Gastroesophageal sphincter (tissue), 4 donors: ENCODE measurements at regions not wholly inside any gene's neighbourhood (a gene's known extent, or its start where the extent isn't known, plus 50 kb on each side); places are given as distances from the start of the nearest gene placed in this dataset.

Experiments
- ATAC-seq: fragments of 150-250 bp; one replicate; pipeline ENCODE4 v1.9.1; 2016; ENCODE audit warnings: mild to moderate bottlenecking, moderate library complexity
- H3K27ac ChIP-seq, 4 donors: fragments of 200-600 bp; sonication (generic) in 3 of 4; 1 replicate in 3 of 4; 2 replicates in 1 of 4; pipeline ENCODE4 v1.5.1; 2016 to 2019
- H3K27me3 ChIP-seq: fragments of 200-600 bp; sonication (generic); one replicate; pipeline ENCODE4 v1.5.1; 2019
- H3K36me3 ChIP-seq, 2 donors: fragments of 200-600 bp; sonication (generic); one replicate each; pipeline ENCODE4 v1.5.1; 2019; ENCODE audit warnings: control low read depth in 1 of 2
- H3K4me1 ChIP-seq, 3 donors: fragments of 200-600 bp; sonication (generic); 1 replicate in 2 of 3; 2 replicates in 1 of 3; pipeline ENCODE4 v1.5.1; 2016 to 2019; ENCODE audit warnings: control low read depth in 2 of 3
- H3K4me3 ChIP-seq, 2 donors: fragments of 200-600 bp; sonication (generic); one replicate each; pipeline ENCODE4 v1.5.1; 2019; ENCODE audit warnings: mild to moderate bottlenecking in 1 of 2, moderate library complexity in 1 of 2
- H3K9me3 ChIP-seq, 3 donors: fragments of 200-600 bp; sonication (generic); one replicate each; pipeline ENCODE4 v1.5.1; 2017 to 2019; ENCODE audit warnings: control low read depth in 2 of 3
- CTCF ChIP-seq, 4 experiments: fragments of 200-600 bp in 2 of 4; fragments of 450-650 bp in 2 of 4; sonication (generic) in 1 of 4; IDR thresholded peaks; one replicate each; pipeline ENCODE4 v1.5.1; 2017 to 2019; ENCODE audit warnings: antibody characterized with exemption in 4 of 4, mild to moderate bottlenecking in 2 of 4, moderate library complexity in 2 of 4
- EP300 ChIP-seq: sonication (generic); formaldehyde crosslinking; IDR thresholded peaks from one replicate; pipeline ENCODE4 v1.6.1; 2017; ENCODE audit warnings: antibody characterized with exemption, mild to moderate bottlenecking
- POLR2A ChIP-seq, 2 donors: fragments of 450-650 bp; IDR thresholded peaks; one replicate each; pipeline ENCODE4 v1.6.1; 2017; ENCODE audit warnings: antibody characterized with exemption in 2 of 2, mild to moderate bottlenecking in 2 of 2, moderate library complexity in 1 of 2
- POLR2AphosphoS5 ChIP-seq: sonication (generic); formaldehyde crosslinking; IDR thresholded peaks from one replicate; pipeline ENCODE4 v1.6.1; 2017; ENCODE audit warnings: antibody characterized with exemption
- WGBS, 2 donors: methylation state at CpG; one replicate each; pipeline ENCODE4 v1.1.5; 2018; ENCODE audit warnings: low coverage in 1 of 2; 5-methylcytosine and 5-hydroxymethylcytosine counted together

- TF ChIP-seq EP300 (no peak), POLR2A (IDR thresholded peaks at IDR 0.05) (no peak), POLR2AphosphoS5 (no peak), CTCF (IDR thresholded peaks at IDR 0.05) (no peak)
- Histone ChIP-seq H3K36me3 (no peaks in the 10 kb centered on the region), H3K27ac (no peak overlapping the region), H3K27me3 (no peaks in the 10 kb centered on the region), H3K4me3 (no peak overlapping the region), H3K4me1 (peaks cover 0 to 5% (median 3%) of the 10 kb centered on the region in 3 donors), H3K9me3 (no peaks in the 10 kb centered on the region)
- no peak for ATAC-seq
Measured at GRCh38 chr5:110007101-110007500, 317.4 kb downstream of the MAN2A1 start.

DNA sequence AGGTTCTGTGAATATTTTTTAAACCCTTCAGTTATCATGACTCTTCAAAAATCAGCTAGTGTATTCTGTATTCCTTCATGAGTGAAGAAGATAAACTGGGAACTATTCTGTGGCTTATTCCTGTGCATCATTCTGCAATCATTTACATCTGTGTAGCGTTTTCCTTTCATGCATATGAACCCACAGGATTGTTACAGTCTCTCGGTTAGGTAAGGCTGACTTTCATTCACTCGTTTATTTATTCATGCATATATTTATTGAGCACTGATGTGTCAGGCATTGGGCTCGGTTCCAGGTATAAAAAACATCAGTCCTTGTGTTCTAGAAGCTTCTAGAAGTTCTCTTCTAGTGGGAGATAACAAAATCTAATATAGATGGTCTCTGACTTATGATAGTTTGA lies 318.4 kb downstream of the MAN2A1 start:
- no peaks in the 10 kb centered on the region for H3K9me3 ChIP-seq
- ATAC-seq, result no peak
- TF ChIP-seq POLR2AphosphoS5 (no peak), POLR2A (IDR thresholded peaks at IDR 0.05) (no peak), CTCF (IDR thresholded peaks at IDR 0.05) (no peak), EP300 (no peak)
- no peak overlapping the region for H3K4me3 ChIP-seq
- no peak overlapping the region for H3K27ac ChIP-seq
- H3K36me3 ChIP-seq, result no peaks in the 10 kb centered on the region
- H3K4me1 ChIP-seq, result no peaks in the 10 kb centered on the region
- no peaks in the 10 kb centered on the region for H3K27me3 ChIP-seq
- WGBS, 2 donors, result 63 to 67% methylated on average over 2 to 4 of the region's 4 CpGs

DNA sequence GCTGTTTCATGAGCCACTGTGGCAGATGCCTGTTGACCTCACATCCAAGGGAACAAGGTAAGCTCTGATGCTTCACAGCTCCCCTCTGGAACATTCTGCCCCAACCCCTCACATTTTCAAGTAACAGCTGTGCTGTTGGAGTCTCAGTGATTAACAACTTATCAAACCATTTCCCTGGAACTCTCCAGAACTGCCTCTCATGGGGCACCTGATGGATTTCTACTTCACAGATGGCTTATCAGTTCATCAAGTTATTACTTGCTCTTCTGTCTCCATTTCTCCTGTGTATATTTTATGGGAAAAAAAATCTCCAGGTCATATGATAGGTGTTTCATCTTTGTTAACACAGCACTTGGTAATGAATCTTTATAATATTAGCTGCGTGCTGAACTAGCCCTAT lies 322.4 kb downstream of the MAN2A1 start:
- WGBS, 2 donors, result 62 to 91% methylated on average over 1 of the region's 1 CpG
- H3K27me3 ChIP-seq, result no peaks in the 10 kb centered on the region
- H3K27ac ChIP-seq, result no peak overlapping the region
- TF ChIP-seq EP300, result no peak
- no peak overlapping the region for H3K4me3 ChIP-seq
- no peaks in the 10 kb centered on the region for H3K36me3 ChIP-seq
- no peaks in the 10 kb centered on the region for H3K9me3 ChIP-seq
- no peak for ATAC-seq
- no peaks in the 10 kb centered on the region for H3K4me1 ChIP-seq

- no peak overlapping the region for H3K4me3 ChIP-seq
- TF ChIP-seq EP300 (no peak), POLR2AphosphoS5 (no peak), CTCF (IDR thresholded peaks at IDR 0.05) (no peak), POLR2A (IDR thresholded peaks at IDR 0.05) (no peak)
- H3K9me3 ChIP-seq, result no peaks in the 10 kb centered on the region
- no peaks in the 10 kb centered on the region for H3K4me1 ChIP-seq
- no peaks in the 10 kb centered on the region for H3K36me3 ChIP-seq
- H3K27ac ChIP-seq, result no peak overlapping the region
- H3K27me3 ChIP-seq, result no peaks in the 10 kb centered on the region
- ATAC-seq, result no peak
Measured at GRCh38 chr5:110013017-110013416, 323.3 kb downstream of the MAN2A1 start.

DNA sequence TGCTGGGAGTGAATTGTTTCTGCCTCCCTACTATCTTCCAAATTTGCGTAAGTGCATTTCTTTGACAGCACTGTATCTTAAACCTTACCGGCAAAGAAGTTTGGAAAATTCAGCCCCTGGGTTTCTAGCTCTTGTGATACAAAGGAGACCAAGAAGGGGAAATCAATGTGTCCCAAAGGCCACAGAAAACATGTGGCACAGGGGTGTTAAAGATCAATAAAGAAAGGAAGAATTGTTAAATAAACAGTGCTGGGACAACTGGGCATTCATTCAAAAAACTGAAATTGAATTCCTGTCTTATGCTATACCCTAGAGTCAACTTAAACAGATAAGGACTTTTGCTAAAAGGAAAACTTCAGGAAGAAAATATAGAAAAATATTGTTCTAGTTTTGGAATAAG lies 328.1 kb downstream of the MAN2A1 start:
- H3K36me3 ChIP-seq, result no peaks in the 10 kb centered on the region
- 94% methylated on average over 2 of the region's 2 CpGs; no CpG with 5 or more reads in 1 of the 2 donors for WGBS, 2 donors
- H3K9me3 ChIP-seq, result no peaks in the 10 kb centered on the region
- H3K27me3 ChIP-seq, result no peaks in the 10 kb centered on the region
- no peak overlapping the region for H3K27ac ChIP-seq
- ATAC-seq, result no peak
- no peak overlapping the region for H3K4me3 ChIP-seq
- no peaks in the 10 kb centered on the region for H3K4me1 ChIP-seq
- TF ChIP-seq POLR2A (IDR thresholded peaks at IDR 0.05) (no peak), CTCF (IDR thresholded peaks at IDR 0.05) (no peak), POLR2AphosphoS5 (no peak), EP300 (no peak)

DNA sequence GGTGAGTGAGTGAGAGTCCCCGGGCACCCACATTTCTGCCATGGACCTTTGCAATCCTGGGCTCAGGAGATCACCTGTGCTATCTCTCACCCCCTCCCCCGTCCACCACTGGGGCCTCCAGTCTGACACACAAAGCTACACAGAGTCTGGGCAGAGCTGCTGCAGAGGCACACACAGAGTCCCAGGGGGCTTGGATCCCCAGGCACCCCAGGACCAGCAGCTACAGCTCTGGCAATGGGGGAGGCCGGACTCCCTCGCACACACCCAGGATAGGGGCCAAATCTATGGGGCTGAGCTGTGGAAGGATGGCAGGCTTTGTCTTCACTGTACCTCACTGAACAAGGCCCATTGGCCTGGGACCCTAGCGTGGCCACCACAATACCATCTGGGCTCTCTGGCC lies 328.8 kb downstream of the MAN2A1 start:
- TF ChIP-seq EP300 (no peak), POLR2A (IDR thresholded peaks at IDR 0.05) (no peak), POLR2AphosphoS5 (no peak), CTCF (IDR thresholded peaks at IDR 0.05) (no peak)
- no peak overlapping the region for H3K4me3 ChIP-seq
- no peaks in the 10 kb centered on the region for H3K9me3 ChIP-seq
- no peaks in the 10 kb centered on the region for H3K36me3 ChIP-seq
- no peaks in the 10 kb centered on the region for H3K4me1 ChIP-seq
- H3K27ac ChIP-seq, result no peak overlapping the region
- 90% methylated on average over 2 of the region's 5 CpGs; no CpG with 5 or more reads in 1 of the 2 donors for WGBS, 2 donors
- ATAC-seq, result peak; percentile 25
- H3K27me3 ChIP-seq, result no peaks in the 10 kb centered on the region
